ENCODE measurements at regions not wholly inside any gene's neighbourhood (a gene's known extent, or its start where the extent isn't known, plus 50 kb on each side); places are given as distances from the start of the nearest gene placed in this dataset.

DNA sequence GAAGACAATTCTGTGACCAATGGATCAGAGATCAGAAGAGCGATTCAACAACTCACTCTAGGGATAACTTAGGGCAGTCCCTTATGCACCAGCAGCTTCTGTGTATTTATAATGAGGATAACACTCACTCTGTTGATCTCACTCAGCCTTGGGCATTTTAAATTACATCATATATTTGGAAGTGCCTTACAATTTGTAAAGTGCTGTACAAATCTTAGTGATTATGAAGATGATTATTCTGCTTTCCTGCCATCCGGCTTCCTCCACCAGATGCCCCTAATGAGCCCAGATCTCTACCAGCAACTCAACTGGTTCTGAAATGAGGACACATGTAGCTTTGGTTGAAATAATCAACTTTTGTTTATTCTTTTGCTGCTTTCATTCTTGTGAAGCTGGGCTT is 105.3 kb downstream of the PCSK1 start:
- TF ChIP-seq, protein P1, sequence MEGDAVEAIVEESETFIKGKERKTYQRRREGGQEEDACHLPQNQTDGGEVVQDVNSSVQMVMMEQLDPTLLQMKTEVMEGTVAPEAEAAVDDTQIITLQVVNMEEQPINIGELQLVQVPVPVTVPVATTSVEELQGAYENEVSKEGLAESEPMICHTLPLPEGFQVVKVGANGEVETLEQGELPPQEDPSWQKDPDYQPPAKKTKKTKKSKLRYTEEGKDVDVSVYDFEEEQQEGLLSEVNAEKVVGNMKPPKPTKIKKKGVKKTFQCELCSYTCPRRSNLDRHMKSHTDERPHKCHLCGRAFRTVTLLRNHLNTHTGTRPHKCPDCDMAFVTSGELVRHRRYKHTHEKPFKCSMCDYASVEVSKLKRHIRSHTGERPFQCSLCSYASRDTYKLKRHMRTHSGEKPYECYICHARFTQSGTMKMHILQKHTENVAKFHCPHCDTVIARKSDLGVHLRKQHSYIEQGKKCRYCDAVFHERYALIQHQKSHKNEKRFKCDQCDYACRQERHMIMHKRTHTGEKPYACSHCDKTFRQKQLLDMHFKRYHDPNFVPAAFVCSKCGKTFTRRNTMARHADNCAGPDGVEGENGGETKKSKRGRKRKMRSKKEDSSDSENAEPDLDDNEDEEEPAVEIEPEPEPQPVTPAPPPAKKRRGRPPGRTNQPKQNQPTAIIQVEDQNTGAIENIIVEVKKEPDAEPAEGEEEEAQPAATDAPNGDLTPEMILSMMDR (IDR thresholded peaks at IDR 0.05) = no peak
- TF ChIP-seq POLR2A (IDR thresholded peaks at IDR 0.05) (no peak), POLR2AphosphoS5 (IDR thresholded peaks at IDR 0.05) (no peak), EP300 (IDR thresholded peaks at IDR 0.05) (no peak)

All from sigmoid colon (tissue), 4 donors.